PC-3 (cell line): ENCODE measurements at regions not wholly inside any gene's neighbourhood (a gene's known extent, or its start where the extent isn't known, plus 50 kb on each side); places are given as distances from the start of the nearest gene placed in this dataset.

Source experiments
- ATAC-seq: fragments of 200-7000 bp; cut with Tn5 transposase; 2 replicates; pipeline ENCODE4 v1.9.1; 2020; ENCODE audit warnings: mild to moderate bottlenecking, moderate library complexity
- BruUV-seq: library from RNA; stranded (reverse); fragments of 400-500 nt; replicated peaks from 2 replicates; lab custom pipeline; 2021; lab: Mats Ljungman, UMichigan
- CTCF ChIA-PET: fragments of 300-600 bp; sonication (Branson Sonifier 250); formaldehyde crosslinking; loops from one replicate; lab custom pipeline; 2022; ENCODE audit warnings: antibody characterized with exemption; lab: Charles Lee
- POLR2A ChIA-PET: fragments of 300-600 bp; sonication (Branson Sonifier 250); formaldehyde crosslinking; loops from one replicate; lab custom pipeline; 2022; ENCODE audit warnings: antibody characterized with exemption; ENCODE audit not compliant: unreplicated experiment; lab: Charles Lee
- DNase-seq: peaks from one replicate; pipeline ENCODE4 v3.0.0-alpha.2; 2015
- H2AFZ ChIP-seq: fragments of 300-600 bp; sonication (generic); 2 replicates; pipeline ENCODE4 v1.6.0; 2016; ENCODE audit warnings: antibody characterized with exemption, low read length
- H3F3A ChIP-seq: fragments of 300-600 bp; sonication (generic); one replicate; pipeline ENCODE4 v1.6.0; 2017; ENCODE audit warnings: antibody characterized with exemption, low read length, control low read depth, mild to moderate bottlenecking; ENCODE audit not compliant: unreplicated experiment
- H3K27ac ChIP-seq: fragments of 300-600 bp; sonication (generic); 2 replicates; pipeline ENCODE4 v1.5.1; 2016; ENCODE audit warnings: mild to moderate bottlenecking, low read length
- H3K27me3 ChIP-seq: fragments of 300-600 bp; sonication (generic); 2 replicates; pipeline ENCODE4 v1.6.1; 2016; ENCODE audit warnings: low read length, mixed read lengths
- H3K36me3 ChIP-seq: fragments of 300-600 bp; sonication (generic); 2 replicates; pipeline ENCODE4 v1.6.1; 2016; ENCODE audit warnings: low read depth, mixed run types, low read length, mixed read lengths
- H3K4me1 ChIP-seq: fragments of 300-600 bp; sonication (generic); 2 replicates; pipeline ENCODE4 v1.5.1; 2016; ENCODE audit warnings: low read length; ENCODE audit not compliant: insufficient read depth
- H3K4me2 ChIP-seq: fragments of 300-600 bp; sonication (generic); 2 replicates; pipeline ENCODE4 v1.6.0; 2016; ENCODE audit warnings: low read length
- H3K4me3 ChIP-seq: fragments of 300-600 bp; sonication (generic); 2 replicates; pipeline ENCODE4 v1.5.1; 2016; ENCODE audit warnings: mild to moderate bottlenecking, low read length, mixed read lengths
- H3K79me2 ChIP-seq: fragments of 300-600 bp; sonication (generic); 2 replicates; pipeline ENCODE4 v1.6.1; 2017; ENCODE audit warnings: low read length, mixed read lengths
- H3K9ac ChIP-seq: fragments of 300-600 bp; sonication (generic); 2 replicates; pipeline ENCODE4 v1.6.0; 2016; ENCODE audit warnings: mild to moderate bottlenecking, low read length
- H3K9me2 ChIP-seq: fragments of 300-600 bp; sonication (generic); replicated peaks from 2 replicates; pipeline ENCODE4 v1.6.1; 2016; ENCODE audit warnings: mixed run types, low read length, mixed read lengths
- H3K9me3 ChIP-seq: fragments of 300-600 bp; sonication (generic); 2 replicates; pipeline ENCODE4 v1.6.1; 2016; ENCODE audit warnings: low read length, mixed read lengths
- H4K20me1 ChIP-seq: fragments of 300-600 bp; sonication (generic); 2 replicates; pipeline ENCODE4 v1.6.1; 2016; ENCODE audit warnings: low read length, mixed read lengths
- CTCF ChIP-seq: fragments of 300-600 bp; sonication (generic); conservative IDR thresholded peaks from 2 replicates; pipeline ENCODE4 v1.5.1; 2017; ENCODE audit warnings: antibody characterized with exemption, low read depth, mild to moderate bottlenecking, low read length
- EZH2 ChIP-seq: fragments of 300-600 bp; sonication (generic); IDR thresholded peaks from one replicate; pipeline ENCODE4 v1.6.1; 2017; ENCODE audit warnings: antibody characterized with exemption, mild to moderate bottlenecking, low read length; ENCODE audit not compliant: unreplicated experiment
- EZH2phosphoT487 ChIP-seq: fragments of 300-600 bp; sonication (generic); IDR thresholded peaks from 2 replicates; pipeline ENCODE4 v1.6.1; 2018; ENCODE audit warnings: mild to moderate bottlenecking, antibody characterized with exemption, low read length, borderline replicate concordance
- intact Hi-C: fragments of 100-400 bp; cut with micrococcal nuclease; formaldehyde crosslinking; loops from 2 replicates; pipeline ENCODE4 v1.9.0; 2023

GRCh38 chr2:46827274-46828134 lies 88.1 kb downstream of the MCFD2 start:
- intact Hi-C loops, result no loop called here

DNA sequence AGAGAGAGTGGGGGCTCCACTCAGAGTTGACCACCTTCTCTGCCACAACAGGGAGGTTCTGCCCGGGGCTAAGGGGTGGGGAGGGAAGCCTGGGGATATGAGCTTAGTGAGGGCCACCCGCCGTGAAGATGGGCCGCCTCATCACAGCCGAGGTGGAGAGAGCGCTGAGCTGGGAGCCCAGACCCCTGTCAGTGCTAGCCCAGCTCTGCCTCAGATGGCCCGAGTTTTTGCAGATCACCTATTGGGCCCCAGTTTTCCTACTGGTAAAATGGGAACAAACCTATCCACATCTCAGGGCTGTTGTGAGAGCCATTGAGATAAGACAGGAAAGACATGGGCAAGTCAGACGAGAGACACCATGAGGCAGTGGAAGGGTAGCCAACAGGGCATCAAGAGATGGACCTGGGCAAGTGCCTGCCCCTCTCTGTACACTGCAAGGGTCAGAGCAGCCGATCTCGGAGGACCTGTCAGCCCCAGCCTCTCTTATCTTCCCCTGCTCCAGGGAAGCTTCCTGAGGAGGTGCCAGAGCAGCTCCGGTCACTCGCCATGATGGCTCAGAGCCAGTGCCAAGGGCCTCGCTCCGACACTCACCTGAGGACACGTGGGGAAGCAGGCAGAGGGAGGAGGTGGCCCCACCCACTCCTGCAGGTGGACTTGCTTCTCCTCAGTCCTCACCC lies 88.9 kb downstream of the MCFD2 start:
- no peaks in the 10 kb centered on the region for H3K27me3 ChIP-seq
- intact Hi-C loops, result no loop called here
- H4K20me1 ChIP-seq, result no peaks in the 10 kb centered on the region
- no TSS peak for BruUV-seq
- no peak overlapping the region for H3K27ac ChIP-seq
- POLR2A ChIA-PET, result no interaction called here
- DNase-seq, result no peak
- TF ChIP-seq EZH2 (no peak), EZH2phosphoT487 (no peak), CTCF (no peak)
- H3K9me3 ChIP-seq, result no peaks in the 10 kb centered on the region
- no peaks in the 10 kb centered on the region for H3F3A ChIP-seq
- H3K4me3 ChIP-seq, result no peak overlapping the region
- peaks cover 10% of the 10 kb centered on the region; the same call in 1 of the 2 replicates for H3K4me1 ChIP-seq
- no peaks in the 10 kb centered on the region for H3K36me3 ChIP-seq
- ATAC-seq, result no peak
- no peak overlapping the region for H3K9ac ChIP-seq
- no peaks in the 10 kb centered on the region for H3K9me2 ChIP-seq
- H3K4me2 ChIP-seq, result no peak overlapping the region
- H2AFZ ChIP-seq, result no peak overlapping the region
- CTCF ChIA-PET, result no interaction called here
- no peaks in the 10 kb centered on the region for H3K79me2 ChIP-seq

More at GRCh38 chr2:46827274-46828134, 88.1 kb downstream of the MCFD2 start:
- no peak for DNase-seq
- peak; percentile 45; the same call in 1 of the 2 replicates for ATAC-seq
- BruUV-seq, result no TSS peak
- Histone ChIP-seq H3F3A (no peaks in the 10 kb centered on the region), H3K9ac (no peak overlapping the region), H3K36me3 (no peaks in the 10 kb centered on the region), H3K27me3 (no peaks in the 10 kb centered on the region), H3K79me2 (no peaks in the 10 kb centered on the region), H2AFZ (no peak overlapping the region), H3K4me1 (peaks cover 12% of the 10 kb centered on the region; the same call in 1 of the 2 replicates), H3K4me3 (no peak overlapping the region), H3K9me3 (no peaks in the 10 kb centered on the region), H3K9me2 (no peaks in the 10 kb centered on the region), H3K4me2 (no peak overlapping the region), H4K20me1 (no peaks in the 10 kb centered on the region), H3K27ac (no peak overlapping the region)
- ChIA-PET CTCF (no interaction called here), POLR2A (no interaction called here)
- TF ChIP-seq EZH2phosphoT487 (no peak), EZH2 (no peak), CTCF (no peak)
